OCI-LY1 (cell line): ENCODE measurements at regions not wholly inside any gene's neighbourhood (a gene's known extent, or its start where the extent isn't known, plus 50 kb on each side); places are given as distances from the start of the nearest gene placed in this dataset.

ENCODE experiments used
- CTCF ChIP-seq: fragments of 200-600 bp; sonication (generic), shearing (Covaris generic); IDR thresholded peaks from 2 replicates; pipeline ENCODE4 v1.5.1; 2017; ENCODE audit warnings: mild to moderate bottlenecking, antibody characterized with exemption, low read length, moderate library complexity, mixed read lengths
- EZH2 ChIP-seq: fragments of 200-600 bp; sonication (generic), shearing (Covaris generic); IDR thresholded peaks from 2 replicates; pipeline ENCODE4 v1.8.0; 2017; ENCODE audit warnings: borderline replicate concordance, mixed run types, mild to moderate bottlenecking, antibody characterized with exemption, low read length, moderate library complexity, mixed read lengths

GRCh38 chr5:56751572-56752313 lies 63.6 kb upstream of the MAP3K1 start:
- TF ChIP-seq CTCF = no peak
- TF ChIP-seq EZH2 = no peak
